HepG2 (cell line): ENCODE measurements at regions not wholly inside any gene's neighbourhood (a gene's known extent, or its start where the extent isn't known, plus 50 kb on each side); places are given as distances from the start of the nearest gene placed in this dataset.

Source experiments
- PBX3 ChIP-seq: sonication (generic); formaldehyde crosslinking; IDR thresholded peaks from 2 replicates; pipeline ENCODE4 v1.8.1; 2023; ENCODE audit warnings: missing genetic modification reagents, inconsistent platforms, borderline replicate concordance
- ZNF746 ChIP-seq: sonication (generic); formaldehyde crosslinking; IDR thresholded peaks from 2 replicates; pipeline ENCODE4 v1.8.0; 2022; ENCODE audit warnings: mild to moderate bottlenecking, missing genetic modification reagents

DNA sequence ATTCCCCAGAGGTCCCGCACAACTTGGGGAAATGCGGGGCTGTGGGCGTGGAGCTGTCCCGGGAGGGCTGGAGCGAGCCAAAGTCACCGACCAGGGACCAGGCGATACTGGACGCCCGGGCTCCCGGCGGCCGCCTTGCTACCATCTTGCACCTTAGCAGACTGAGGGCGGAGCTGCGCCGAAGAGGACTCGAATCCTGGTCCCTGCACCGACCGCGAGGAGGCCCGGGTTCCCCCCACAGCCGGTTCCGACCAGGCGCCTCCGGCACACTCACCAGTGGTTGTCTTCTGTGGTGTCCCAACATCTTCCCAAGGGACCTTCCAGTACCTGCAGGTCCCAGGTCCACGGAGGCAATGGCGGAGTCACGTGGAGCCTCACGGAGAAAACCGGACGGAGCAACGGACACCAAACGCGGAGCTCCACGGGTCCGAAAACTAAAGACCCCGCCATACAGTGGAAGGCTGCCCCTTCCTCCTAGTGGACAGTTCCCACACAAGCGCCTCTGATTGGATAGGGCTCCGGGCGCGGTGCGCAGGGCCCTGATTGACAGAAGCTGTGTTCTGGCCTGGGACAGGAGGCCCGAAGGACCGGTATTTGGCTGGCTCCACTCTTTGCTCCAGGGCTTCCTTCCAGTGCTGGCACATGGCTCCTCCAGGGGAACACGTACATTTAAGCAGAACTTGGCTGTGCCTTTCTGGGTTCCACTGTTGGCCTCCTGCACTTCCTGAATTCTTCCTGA, 124.6 kb upstream of the ZNF479 start:
- TF ChIP-seq ZNF746 (CRISPR knock-in tag) = no peak
- TF ChIP-seq PBX3 (CRISPR knock-in tag) = no peak
